IPS-20b (cell line): ENCODE measurements at regions not wholly inside any gene's neighbourhood (a gene's known extent, or its start where the extent isn't known, plus 50 kb on each side); places are given as distances from the start of the nearest gene placed in this dataset.

Experiments used
- H3K27ac ChIP-seq: one replicate; pipeline ENCODE4 v1.5.1; 2013; ENCODE audit warnings: low read length
- H3K27me3 ChIP-seq: 2 replicates; pipeline ENCODE4 v1.6.1; 2013; ENCODE audit warnings: mild to moderate bottlenecking, low read length, inconsistent platforms; ENCODE audit not compliant: insufficient read depth
- H3K36me3 ChIP-seq: 2 replicates; pipeline ENCODE4 v1.6.1; 2013; ENCODE audit warnings: low read depth, mild to moderate bottlenecking, inconsistent platforms, low read length, moderate library complexity; ENCODE audit not compliant: insufficient read depth
- H3K4me1 ChIP-seq: 2 replicates; pipeline ENCODE4 v1.6.1; 2013; ENCODE audit warnings: mild to moderate bottlenecking, control low read depth, inconsistent platforms, low read length, moderate library complexity; ENCODE audit not compliant: insufficient read depth
- H3K4me3 ChIP-seq: 2 replicates; pipeline ENCODE4 v1.5.1; 2013; ENCODE audit warnings: mild to moderate bottlenecking, low read length, inconsistent platforms
- H3K9ac ChIP-seq: 2 replicates; pipeline ENCODE4 v1.6.1; 2013; ENCODE audit warnings: low read depth, mild to moderate bottlenecking, inconsistent platforms, low read length, moderate library complexity
- H3K9me3 ChIP-seq: 2 replicates; pipeline ENCODE4 v1.6.1; 2013; ENCODE audit warnings: mild to moderate bottlenecking, low read depth, low read length, inconsistent platforms; ENCODE audit not compliant: insufficient read depth

GRCh38 chr3:145170121-145170520 lies 990.9 kb downstream of the PLOD2 start:
- no peak overlapping the region for H3K4me3 ChIP-seq

GRCh38 chr3:145175626-145176025 lies 985.4 kb downstream of the PLOD2 start:
- H3K36me3 ChIP-seq, result no peaks in the 10 kb centered on the region
- no peaks in the 10 kb centered on the region for H3K4me1 ChIP-seq
- H3K4me3 ChIP-seq, result no peak overlapping the region
- no peaks in the 10 kb centered on the region for H3K27me3 ChIP-seq
- H3K27ac ChIP-seq, result no peak overlapping the region
- H3K9me3 ChIP-seq, result no peaks in the 10 kb centered on the region
- no peak overlapping the region for H3K9ac ChIP-seq

More at GRCh38 chr3:145170121-145170520, 990.9 kb downstream of the PLOD2 start:
- Histone ChIP-seq H3K27me3 (no peaks in the 10 kb centered on the region), H3K4me1 (peaks cover 5% of the 10 kb centered on the region; the same call in 1 of the 2 replicates), H3K9ac (no peak overlapping the region), H3K9me3 (no peaks in the 10 kb centered on the region), H3K36me3 (no peaks in the 10 kb centered on the region), H3K27ac (no peak overlapping the region)

- H3K9me3 ChIP-seq, result no peaks in the 10 kb centered on the region
- no peak overlapping the region for H3K9ac ChIP-seq
- H3K36me3 ChIP-seq, result no peaks in the 10 kb centered on the region
- no peak overlapping the region for H3K4me3 ChIP-seq
- peaks cover 5% of the 10 kb centered on the region; the same call in 1 of the 2 replicates for H3K4me1 ChIP-seq
- no peaks in the 10 kb centered on the region for H3K27me3 ChIP-seq
- no peak overlapping the region for H3K27ac ChIP-seq
Measured at GRCh38 chr3:145176907-145177306, 984.1 kb downstream of the PLOD2 start.

GRCh38 chr3:145177828-145178227 lies 983.2 kb downstream of the PLOD2 start:
- Histone ChIP-seq H3K27ac (no peak overlapping the region), H3K4me3 (no peak overlapping the region), H3K27me3 (no peaks in the 10 kb centered on the region), H3K9me3 (no peaks in the 10 kb centered on the region), H3K4me1 (peaks cover 11% of the 10 kb centered on the region; the same call in 1 of the 2 replicates), H3K9ac (no peak overlapping the region), H3K36me3 (no peaks in the 10 kb centered on the region)

GRCh38 chr3:145182196-145182911 lies 978.6 kb downstream of the PLOD2 start:
- Histone ChIP-seq H3K9me3 (no peaks in the 10 kb centered on the region), H3K36me3 (no peaks in the 10 kb centered on the region), H3K9ac (0 out of 2 replicates have a peak overlapping the region, but pooled peaks have one; percentile 18), H3K4me3 (no peak overlapping the region), H3K4me1 (peaks cover 11% of the 10 kb centered on the region; the same call in 1 of the 2 replicates), H3K27ac (no peak overlapping the region), H3K27me3 (no peaks in the 10 kb centered on the region)

- Histone ChIP-seq H3K4me1 (peaks cover 12% of the 10 kb centered on the region; the same call in 1 of the 2 replicates), H3K36me3 (no peaks in the 10 kb centered on the region), H3K27me3 (no peaks in the 10 kb centered on the region), H3K9ac (no peak overlapping the region), H3K4me3 (no peak overlapping the region), H3K27ac (no peak overlapping the region), H3K9me3 (no peaks in the 10 kb centered on the region)
Measured at GRCh38 chr3:145183261-145183660, 977.7 kb downstream of the PLOD2 start.

GRCh38 chr3:145188079-145188770 lies 972.8 kb downstream of the PLOD2 start:
- no peak overlapping the region for H3K9ac ChIP-seq
- no peak overlapping the region for H3K27ac ChIP-seq
- no peaks in the 10 kb centered on the region for H3K27me3 ChIP-seq
- H3K4me1 ChIP-seq, result 0 out of 2 replicates have a peak, but pooled peaks cover 3% of the 10 kb centered on the region
- H3K36me3 ChIP-seq, result no peaks in the 10 kb centered on the region
- H3K9me3 ChIP-seq, result no peaks in the 10 kb centered on the region
- H3K4me3 ChIP-seq, result no peak overlapping the region

- Histone ChIP-seq H3K4me1 (0 out of 2 replicates have a peak, but pooled peaks cover 3% of the 10 kb centered on the region), H3K9ac (no peak overlapping the region), H3K4me3 (no peak overlapping the region), H3K27ac (no peak overlapping the region), H3K27me3 (no peaks in the 10 kb centered on the region), H3K9me3 (no peaks in the 10 kb centered on the region), H3K36me3 (no peaks in the 10 kb centered on the region)
Measured at GRCh38 chr3:145190138-145190537, 970.8 kb downstream of the PLOD2 start.

GRCh38 chr3:145190761-145191160 lies 970.2 kb downstream of the PLOD2 start:
- Histone ChIP-seq H3K27me3 (no peaks in the 10 kb centered on the region), H3K9ac (no peak overlapping the region), H3K36me3 (no peaks in the 10 kb centered on the region), H3K27ac (no peak overlapping the region), H3K9me3 (no peaks in the 10 kb centered on the region), H3K4me1 (0 out of 2 replicates have a peak, but pooled peaks cover 3% of the 10 kb centered on the region), H3K4me3 (no peak overlapping the region)

GRCh38 chr3:145191543-145191942 lies 969.4 kb downstream of the PLOD2 start:
- H3K27me3 ChIP-seq, result no peaks in the 10 kb centered on the region
- 0 out of 2 replicates have a peak, but pooled peaks cover 3% of the 10 kb centered on the region for H3K4me1 ChIP-seq
- H3K36me3 ChIP-seq, result no peaks in the 10 kb centered on the region
- no peak overlapping the region for H3K4me3 ChIP-seq
- no peak overlapping the region for H3K9ac ChIP-seq
- H3K27ac ChIP-seq, result no peak overlapping the region
- H3K9me3 ChIP-seq, result no peaks in the 10 kb centered on the region

GRCh38 chr3:145197051-145197820 lies 963.7 kb downstream of the PLOD2 start:
- H3K27ac ChIP-seq, result no peak overlapping the region
- H3K9me3 ChIP-seq, result peaks cover 8% of the 10 kb centered on the region
- H3K36me3 ChIP-seq, result no peaks in the 10 kb centered on the region
- H3K27me3 ChIP-seq, result no peaks in the 10 kb centered on the region
- no peak overlapping the region for H3K4me3 ChIP-seq
- no peak overlapping the region for H3K9ac ChIP-seq
- no peaks in the 10 kb centered on the region for H3K4me1 ChIP-seq
